SK-N-SH (cell line): ENCODE measurements at regions not wholly inside any gene's neighbourhood (a gene's known extent, or its start where the extent isn't known, plus 50 kb on each side); places are given as distances from the start of the nearest gene placed in this dataset.

Experiments
- CTCF ChIA-PET: fragments of 300-600, 350-600 bp; formaldehyde crosslinking; extraction: SDS; loops from one replicate; lab custom pipeline; 2021; lab: Yijun Ruan, JAX
- POLR2A ChIA-PET: fragments of 350-600 bp; sonication (Branson Sonifier 250); formaldehyde crosslinking; extraction: SDS; loops from one replicate; lab custom pipeline; 2020; ENCODE audit warnings: antibody characterized with exemption, inconsistent platforms; lab: Yijun Ruan, JAX
- DNase-seq: peaks from one replicate; pipeline ENCODE4 v3.0.0; 2012
- H2AFZ ChIP-seq: fragments of 200-600 bp; sonication (generic); 2 replicates; pipeline ENCODE4 v1.8.1; 2016; ENCODE audit warnings: antibody characterized with exemption, mild to moderate bottlenecking, low read depth
- H3F3A ChIP-seq: fragments of 200-600 bp; sonication (generic); replicated peaks from 2 replicates; pipeline ENCODE3; 2016; ENCODE audit warnings: antibody characterized with exemption, mild to moderate bottlenecking; ENCODE audit not compliant: insufficient read depth
- H3K27ac ChIP-seq, 2 experiments: fragments of 200-500 bp in 1 of 2; fragments of 200-600 bp in 1 of 2; sonication (Bioruptor generic) in 1 of 2; sonication (generic), shearing (Covaris generic) in 1 of 2; 2 replicates each; pipeline versions ENCODE4 v1.5.1 to v1.6.1; 2014 to 2016; ENCODE audit warnings: low read depth in 2 of 2, inconsistent platforms in 1 of 2, low read length in 1 of 2, mild to moderate bottlenecking in 1 of 2, mixed read lengths in 1 of 2
- H3K27me3 ChIP-seq: fragments of 200-600 bp; sonication (generic), shearing (Covaris generic); 2 replicates; pipeline ENCODE4 v1.6.1; 2016; ENCODE audit warnings: mixed run types; ENCODE audit not compliant: insufficient read depth
- H3K36me3 ChIP-seq, 2 experiments: fragments of 200-500 bp in 1 of 2; fragments of 200-600 bp in 1 of 2; sonication (Bioruptor generic) in 1 of 2; sonication (generic) in 1 of 2; replicated peaks in 1 of 2; 2 replicates each; pipeline versions ENCODE3 to v1.5.1; 2014 to 2016; ENCODE audit warnings: low read length in 1 of 2, mild to moderate bottlenecking in 1 of 2; ENCODE audit not compliant: insufficient read depth in 2 of 2, control insufficient read depth in 1 of 2
- H3K4me1 ChIP-seq, 2 experiments: fragments of 200-500 bp in 1 of 2; fragments of 200-600 bp in 1 of 2; sonication (Bioruptor generic) in 1 of 2; sonication (generic), shearing (Covaris generic) in 1 of 2; 2 replicates each; pipeline versions ENCODE4 v1.5.1 to v1.6.1; 2014 to 2016; ENCODE audit warnings: low read depth in 1 of 2, low read length in 1 of 2, mixed run types in 1 of 2; ENCODE audit not compliant: insufficient read depth in 2 of 2, control insufficient read depth in 1 of 2
- H3K4me2 ChIP-seq: fragments of 200-600 bp; sonication (generic), shearing (Covaris generic); 2 replicates; pipeline ENCODE4 v1.6.1; 2017; ENCODE audit warnings: mixed run types
- H3K4me3 ChIP-seq, 2 experiments: fragments of 200-500 bp in 1 of 2; fragments of 200-600 bp in 1 of 2; sonication (Bioruptor generic) in 1 of 2; sonication (generic), shearing (Covaris generic) in 1 of 2; 2 replicates each; pipeline versions ENCODE4 v1.5.1 to v1.8.1; 2014 to 2016; ENCODE audit warnings: low read depth in 2 of 2, inconsistent platforms in 1 of 2, low read length in 1 of 2, mild to moderate bottlenecking in 1 of 2, mixed read lengths in 1 of 2, moderate library complexity in 1 of 2
- H3K79me2 ChIP-seq: fragments of 200-600 bp; sonication (generic); 2 replicates; pipeline ENCODE4 v1.8.1; 2017; ENCODE audit warnings: mild to moderate bottlenecking; ENCODE audit not compliant: insufficient read depth
- H3K9ac ChIP-seq: fragments of 200-600 bp; sonication (generic); 2 replicates; pipeline ENCODE4 v1.6.1; 2017; ENCODE audit warnings: mixed run types
- H3K9me2 ChIP-seq: fragments of 200-600 bp; sonication (generic); 2 replicates; pipeline ENCODE4 v1.6.1; 2017; ENCODE audit warnings: mixed run types
- H3K9me3 ChIP-seq: fragments of 200-600 bp; sonication (generic); 2 replicates; pipeline ENCODE4 v1.6.1; 2017; ENCODE audit warnings: mixed run types, mild to moderate bottlenecking, moderate library complexity
- H4K20me1 ChIP-seq: fragments of 200-600 bp; sonication (generic); 2 replicates; pipeline ENCODE4 v1.6.1; 2017; ENCODE audit warnings: mild to moderate bottlenecking, mixed run types; ENCODE audit not compliant: insufficient read depth
- EZH2phosphoT487 ChIP-seq: fragments of 200-600 bp; sonication (generic); IDR thresholded peaks from 2 replicates; pipeline ENCODE4 v1.6.1; 2017; ENCODE audit warnings: low read depth, mixed run types, mild to moderate bottlenecking, antibody characterized with exemption, moderate library complexity, borderline replicate concordance
- FOSL2 ChIP-seq: IDR thresholded peaks from 2 replicates; pipeline ENCODE4 v1.4.0; 2012; ENCODE audit warnings: low read depth, mild to moderate bottlenecking, moderate library complexity, borderline replicate concordance
- GABPA ChIP-seq: IDR thresholded peaks from 2 replicates; pipeline ENCODE4 v1.4.0; 2012; ENCODE audit warnings: low read depth, mild to moderate bottlenecking
- MEF2A ChIP-seq: IDR thresholded peaks from 2 replicates; pipeline ENCODE4 v1.4.0; 2012; ENCODE audit warnings: low read depth, borderline replicate concordance
- POLR2AphosphoS5 ChIP-seq: IDR thresholded peaks from 2 replicates; pipeline ENCODE4 v1.6.1; 2012; ENCODE audit warnings: low read depth, low read length
- RCOR1 ChIP-seq: fragments of 150-350 bp; IDR thresholded peaks from 2 replicates; pipeline ENCODE4 v1.6.1; 2017; ENCODE audit warnings: antibody characterized with exemption, low read length
- RXRA ChIP-seq: IDR thresholded peaks from 2 replicates; pipeline ENCODE4 v1.4.0; 2012; ENCODE audit warnings: low read depth, mild to moderate bottlenecking, borderline replicate concordance
- SIN3A ChIP-seq: IDR thresholded peaks from 2 replicates; pipeline ENCODE4 v1.6.1; 2012; ENCODE audit warnings: low read depth, mild to moderate bottlenecking, low read length, moderate library complexity, borderline replicate concordance
- SMC3 ChIP-seq: IDR thresholded peaks from 2 replicates; pipeline ENCODE4 v1.6.1; 2012; ENCODE audit warnings: low read depth, low read length, improper control_type of control experiment
- TCF12 ChIP-seq: IDR thresholded peaks from 2 replicates; pipeline ENCODE4 v1.4.0; 2012
- WGBS: methylation state at CpG from one replicate; pipeline ENCODE4 v1.1.6; 2017; ENCODE audit warnings: low lambda C conversion rate; 5-methylcytosine and 5-hydroxymethylcytosine counted together
- TF ChIP-seq, protein P1 (sequence below): IDR thresholded peaks from 2 replicates; pipeline ENCODE4; 2012
- TF ChIP-seq, protein P2 (sequence below): fragments of 150-350 bp; IDR thresholded peaks from 2 replicates; pipeline ENCODE4 v1.6.1; 2016; ENCODE audit warnings: mild to moderate bottlenecking, low read depth, low read length
- TF ChIP-seq, protein P3 (sequence below): IDR thresholded peaks from 2 replicates; pipeline ENCODE4 v1.4.0; 2012; ENCODE audit warnings: low read depth, borderline replicate concordance
- TF ChIP-seq, protein P4 (sequence below): IDR thresholded peaks from 2 replicates; pipeline ENCODE4 v1.4.0; 2012; ENCODE audit warnings: low read depth

DNA sequence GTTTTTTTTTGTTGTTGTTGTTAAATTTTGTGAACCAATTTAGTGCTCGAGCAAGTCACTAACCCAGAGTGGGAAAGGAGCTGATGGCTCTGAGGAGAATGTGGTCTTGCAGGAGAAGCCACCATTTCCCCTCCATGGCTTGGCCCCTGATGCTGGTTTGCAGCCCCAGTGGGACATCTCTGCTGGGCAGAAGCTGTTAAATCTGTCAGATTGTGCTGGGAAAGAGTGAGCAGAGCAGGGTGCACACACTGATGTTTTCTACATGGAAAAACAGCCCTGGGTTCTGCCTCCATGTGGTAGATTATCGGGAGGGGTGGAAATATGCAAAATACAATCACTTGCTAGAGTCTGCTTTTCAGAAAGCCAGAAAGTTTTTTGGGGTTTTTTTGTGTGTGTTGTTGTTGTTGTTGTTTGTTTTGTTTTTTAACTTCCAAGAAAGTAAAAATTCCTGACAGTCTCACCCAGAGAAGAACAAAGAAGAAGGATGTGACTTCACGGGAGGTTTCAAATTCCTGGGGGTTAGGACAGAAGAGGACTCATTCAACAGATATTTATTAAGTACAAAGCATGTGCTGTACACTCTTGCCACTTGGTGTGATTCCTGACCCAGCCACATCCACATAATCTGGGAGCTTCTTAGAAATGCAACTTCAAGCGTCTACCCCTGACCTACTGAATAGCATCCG, 133.7 kb downstream of the FOXB1 start:
- H3K4me1 ChIP-seq, result no peaks in the 10 kb centered on the region
- no peaks in the 10 kb centered on the region for H3K36me3 ChIP-seq
- no peak overlapping the region for H3K9ac ChIP-seq
- no peaks in the 10 kb centered on the region for H3K79me2 ChIP-seq
- H3K4me2 ChIP-seq, result no peak overlapping the region
- POLR2A ChIA-PET, result no interaction called here
- no peak overlapping the region for H2AFZ ChIP-seq
- H3K4me3 ChIP-seq, result no peak overlapping the region
- DNase-seq, result no peak
- H3K9me2 ChIP-seq, result no peaks in the 10 kb centered on the region
- peaks cover 21% of the 10 kb centered on the region; the same call in 1 of the 2 replicates for H3K27me3 ChIP-seq
- no peak for TF ChIP-seq GABPA
- TF ChIP-seq SMC3, result no peak
- no peak for TF ChIP-seq POLR2AphosphoS5
- no peak for TF ChIP-seq TCF12
- no peak for TF ChIP-seq FOSL2
- TF ChIP-seq EZH2phosphoT487, result no peak
- TF ChIP-seq, protein P1, sequence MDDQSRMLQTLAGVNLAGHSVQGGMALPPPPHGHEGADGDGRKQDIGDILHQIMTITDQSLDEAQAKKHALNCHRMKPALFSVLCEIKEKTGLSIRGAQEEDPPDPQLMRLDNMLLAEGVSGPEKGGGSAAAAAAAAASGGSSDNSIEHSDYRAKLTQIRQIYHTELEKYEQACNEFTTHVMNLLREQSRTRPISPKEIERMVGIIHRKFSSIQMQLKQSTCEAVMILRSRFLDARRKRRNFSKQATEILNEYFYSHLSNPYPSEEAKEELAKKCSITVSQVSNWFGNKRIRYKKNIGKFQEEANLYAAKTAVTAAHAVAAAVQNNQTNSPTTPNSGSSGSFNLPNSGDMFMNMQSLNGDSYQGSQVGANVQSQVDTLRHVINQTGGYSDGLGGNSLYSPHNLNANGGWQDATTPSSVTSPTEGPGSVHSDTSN, result no peak
- no peak for TF ChIP-seq RCOR1
- TF ChIP-seq, protein P2, sequence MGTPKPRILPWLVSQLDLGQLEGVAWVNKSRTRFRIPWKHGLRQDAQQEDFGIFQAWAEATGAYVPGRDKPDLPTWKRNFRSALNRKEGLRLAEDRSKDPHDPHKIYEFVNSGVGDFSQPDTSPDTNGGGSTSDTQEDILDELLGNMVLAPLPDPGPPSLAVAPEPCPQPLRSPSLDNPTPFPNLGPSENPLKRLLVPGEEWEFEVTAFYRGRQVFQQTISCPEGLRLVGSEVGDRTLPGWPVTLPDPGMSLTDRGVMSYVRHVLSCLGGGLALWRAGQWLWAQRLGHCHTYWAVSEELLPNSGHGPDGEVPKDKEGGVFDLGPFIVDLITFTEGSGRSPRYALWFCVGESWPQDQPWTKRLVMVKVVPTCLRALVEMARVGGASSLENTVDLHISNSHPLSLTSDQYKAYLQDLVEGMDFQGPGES, result no peak
- TF ChIP-seq SIN3A, result no peak
- no peak for TF ChIP-seq RXRA
- TF ChIP-seq, protein P3, sequence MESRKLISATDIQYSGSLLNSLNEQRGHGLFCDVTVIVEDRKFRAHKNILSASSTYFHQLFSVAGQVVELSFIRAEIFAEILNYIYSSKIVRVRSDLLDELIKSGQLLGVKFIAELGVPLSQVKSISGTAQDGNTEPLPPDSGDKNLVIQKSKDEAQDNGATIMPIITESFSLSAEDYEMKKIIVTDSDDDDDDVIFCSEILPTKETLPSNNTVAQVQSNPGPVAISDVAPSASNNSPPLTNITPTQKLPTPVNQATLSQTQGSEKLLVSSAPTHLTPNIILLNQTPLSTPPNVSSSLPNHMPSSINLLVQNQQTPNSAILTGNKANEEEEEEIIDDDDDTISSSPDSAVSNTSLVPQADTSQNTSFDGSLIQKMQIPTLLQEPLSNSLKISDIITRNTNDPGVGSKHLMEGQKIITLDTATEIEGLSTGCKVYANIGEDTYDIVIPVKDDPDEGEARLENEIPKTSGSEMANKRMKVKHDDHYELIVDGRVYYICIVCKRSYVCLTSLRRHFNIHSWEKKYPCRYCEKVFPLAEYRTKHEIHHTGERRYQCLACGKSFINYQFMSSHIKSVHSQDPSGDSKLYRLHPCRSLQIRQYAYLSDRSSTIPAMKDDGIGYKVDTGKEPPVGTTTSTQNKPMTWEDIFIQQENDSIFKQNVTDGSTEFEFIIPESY, result no peak
- no peak for TF ChIP-seq MEF2A
- TF ChIP-seq, protein P4, sequence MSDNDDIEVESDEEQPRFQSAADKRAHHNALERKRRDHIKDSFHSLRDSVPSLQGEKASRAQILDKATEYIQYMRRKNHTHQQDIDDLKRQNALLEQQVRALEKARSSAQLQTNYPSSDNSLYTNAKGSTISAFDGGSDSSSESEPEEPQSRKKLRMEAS, result no peak
- TF ChIP-seq, all 33 proteins: peak for 0
- CTCF ChIA-PET, result interaction anchor here (2.3 kb wide), 1 partner anchor 413 kb away, joined by 7 read pairs; no protein-coding TSS in a partner anchor
- no peaks in the 10 kb centered on the region for H3F3A ChIP-seq
- H4K20me1 ChIP-seq, result no peaks in the 10 kb centered on the region
- H3K27ac ChIP-seq, result no peak overlapping the region
- H3K9me3 ChIP-seq, result no peaks in the 10 kb centered on the region
- WGBS, result 13% methylated on average over 5 of the region's 5 CpGs
